Suppressor macrophage treated with lipopolysaccharide for 4 hours (primary cell): ENCODE measurements at regions not wholly inside any gene's neighbourhood (a gene's known extent, or its start where the extent isn't known, plus 50 kb on each side); places are given as distances from the start of the nearest gene placed in this dataset.
"Not testable (repeated sequence)": the region's sequence is repeated elsewhere in the genome, so short reads cannot be mapped to it uniquely, and the experiment has no call there.

Experiments
- DNase-seq: peaks from one replicate; pipeline ENCODE4 v3.0.0-alpha.2; 2020

DNA sequence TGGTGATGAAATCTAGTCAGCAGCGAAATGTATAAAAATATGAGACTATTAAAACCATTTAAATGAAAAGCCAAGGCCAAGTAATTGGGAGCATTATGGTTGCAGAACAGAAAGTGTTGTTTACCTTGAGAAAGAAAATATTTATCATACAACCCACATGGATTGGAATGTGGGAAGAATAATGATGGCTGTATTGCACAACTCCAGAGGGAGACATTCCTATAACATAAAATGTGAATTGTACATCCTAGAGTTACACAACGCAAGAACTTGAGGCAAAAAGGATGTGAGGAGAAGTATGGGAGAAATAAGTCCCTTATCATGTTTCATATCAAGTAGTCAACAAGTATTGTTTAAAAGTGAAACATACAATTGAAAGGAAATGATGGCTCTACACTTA, 1014.0 kb upstream of the SEMA6A start:
- no peak for DNase-seq

DNA sequence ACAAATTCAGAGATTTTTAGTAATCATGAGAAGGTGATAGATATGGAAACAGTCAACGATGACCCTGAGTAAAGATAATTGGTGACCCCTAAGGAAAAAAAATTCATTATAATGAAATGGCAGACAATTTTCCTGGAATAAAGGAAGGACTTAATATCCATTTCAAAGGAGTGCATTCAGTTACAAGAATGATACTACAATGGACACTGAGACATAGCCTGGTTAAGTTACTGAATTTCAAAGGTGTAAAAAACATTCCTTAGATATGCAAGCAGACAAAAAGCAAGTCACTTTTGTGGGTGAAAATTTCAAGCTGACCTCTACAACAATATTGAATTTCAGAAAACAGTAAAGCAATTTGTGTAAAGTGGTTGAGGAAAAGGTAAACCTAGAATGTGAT, 1012.5 kb upstream of the SEMA6A start:
- no peak for DNase-seq

DNA sequence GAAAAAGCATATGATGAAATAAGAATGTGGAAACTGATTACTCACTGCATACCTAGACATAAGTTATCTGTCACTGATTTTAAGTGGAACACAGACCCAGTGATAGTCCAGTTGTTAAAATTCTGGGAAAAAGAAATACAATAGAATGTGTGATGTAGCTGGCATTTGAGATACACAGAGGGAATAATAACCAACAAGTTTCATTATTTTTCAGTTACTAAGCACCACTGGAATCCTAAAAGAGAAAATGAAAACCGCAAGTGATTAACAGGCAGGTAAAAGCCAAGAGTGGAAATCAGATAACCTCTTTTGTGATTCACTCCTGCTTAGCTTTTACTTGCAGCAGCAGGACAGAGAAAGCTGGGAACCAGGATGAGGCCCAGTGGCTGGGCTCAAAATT, 994.0 kb upstream of the SEMA6A start:
- no peak for DNase-seq

DNA sequence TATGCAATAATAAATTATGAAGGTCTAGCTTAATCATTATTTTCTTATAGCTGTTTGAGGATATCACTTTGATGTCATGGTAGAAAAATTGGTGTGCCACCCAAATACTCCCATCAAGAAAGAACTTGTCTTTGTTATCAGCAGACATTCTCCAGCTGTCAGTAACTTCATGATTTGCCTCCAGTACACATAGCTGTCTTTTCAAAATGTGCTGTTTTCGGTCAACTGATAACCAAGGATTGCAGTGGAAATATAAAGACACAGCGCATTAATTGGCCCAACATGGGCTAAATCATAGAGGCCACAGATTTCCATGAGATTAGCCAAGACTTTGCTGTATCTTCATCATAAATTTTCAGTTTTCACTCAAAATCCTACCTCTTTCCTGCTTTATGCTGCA, 993.5 kb upstream of the SEMA6A start:
- no peak for DNase-seq

DNA sequence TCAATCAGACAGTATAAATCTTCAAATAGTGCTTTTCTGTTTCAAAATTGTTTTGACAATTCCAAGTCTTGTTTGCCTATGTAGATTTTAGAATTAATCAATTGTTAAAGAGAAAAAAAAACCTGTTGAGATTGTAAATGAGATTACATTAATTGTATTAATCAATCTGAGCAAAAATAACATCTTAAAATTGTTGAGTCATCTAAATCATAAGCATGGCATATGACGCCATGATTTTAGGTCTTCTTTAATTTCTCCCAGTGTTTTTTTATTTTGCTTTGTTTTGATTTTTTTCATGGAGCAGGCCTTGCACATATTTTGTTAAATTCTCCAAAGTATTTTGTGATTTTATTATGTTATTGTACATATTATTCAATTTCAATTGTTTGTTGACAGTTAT, 988.0 kb upstream of the SEMA6A start:
- DNase-seq: no peak

DNA sequence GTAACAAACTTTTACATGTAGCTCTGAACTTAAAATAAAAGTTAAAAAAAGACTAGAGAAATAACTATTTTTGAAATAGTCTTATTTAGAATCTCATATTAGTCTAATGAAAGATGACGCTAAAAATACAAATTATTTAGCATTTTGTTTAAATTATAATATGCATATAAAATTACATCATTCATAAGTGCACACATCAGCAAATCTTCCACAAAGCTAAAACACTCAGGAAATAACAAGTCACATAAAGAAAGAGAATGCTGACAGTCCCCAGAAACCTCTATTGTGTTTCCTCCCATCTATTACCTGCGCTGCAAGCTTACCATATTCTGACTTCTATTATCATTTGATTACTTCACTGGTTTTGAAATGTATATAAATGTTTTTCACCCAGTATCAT, 986.9 kb upstream of the SEMA6A start:
- DNase-seq: no peak

DNA sequence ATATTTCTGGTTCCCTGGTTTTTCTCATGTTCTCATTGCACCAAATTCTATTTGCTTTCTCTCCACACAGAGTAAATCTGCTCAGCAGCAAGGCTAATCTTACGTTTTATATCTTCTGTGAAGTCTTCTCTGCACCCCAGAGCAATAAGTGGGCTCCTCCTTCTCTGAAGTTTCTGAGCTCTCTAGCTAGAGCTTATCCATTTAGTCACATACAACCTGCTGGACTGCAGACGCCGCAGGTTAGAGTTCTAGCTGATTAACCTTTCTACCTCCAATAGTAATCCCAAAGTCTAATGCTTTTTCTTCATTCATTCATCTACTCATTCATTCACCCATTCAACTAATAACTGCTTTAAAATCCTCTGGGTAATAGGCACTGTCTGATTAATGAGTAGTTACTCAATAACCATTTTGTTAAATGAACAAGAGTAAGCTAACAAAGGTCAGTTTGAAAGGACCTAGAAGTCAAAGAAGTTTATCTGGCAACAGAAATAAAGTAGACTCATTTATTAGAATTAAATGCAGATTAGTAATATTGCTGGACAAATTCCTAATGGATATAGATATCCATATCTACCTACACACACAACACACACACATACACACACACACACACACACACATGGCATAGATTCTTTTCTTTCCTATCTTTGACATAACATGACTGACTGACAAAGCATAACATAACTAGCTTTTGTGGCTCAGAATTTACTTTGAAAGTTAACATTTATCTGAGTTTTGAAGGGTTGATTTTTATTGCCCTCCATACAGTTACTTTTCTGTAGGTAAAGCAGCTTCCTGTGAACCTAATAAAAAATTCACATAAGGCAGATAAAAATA, 984.6 kb upstream of the SEMA6A start:
- no peak for DNase-seq

DNA sequence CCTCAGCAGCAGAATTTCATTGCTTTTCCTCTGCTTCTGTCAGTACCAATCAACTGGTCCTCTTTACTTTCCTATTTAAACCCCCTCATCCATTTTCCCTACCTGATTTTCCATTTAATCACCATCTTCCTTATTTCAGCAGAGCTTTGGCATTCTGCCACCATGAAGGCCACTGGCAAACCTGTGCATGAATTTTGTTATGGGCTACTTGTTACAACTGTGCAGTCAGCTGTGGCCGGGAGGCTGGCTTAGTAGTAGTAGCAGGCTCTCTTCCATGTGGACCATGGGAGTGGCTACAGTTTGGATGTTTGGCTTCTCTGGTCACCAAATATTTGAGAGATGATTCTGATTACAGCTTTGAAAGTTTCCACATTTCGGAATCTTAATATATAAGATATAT, 976.6 kb upstream of the SEMA6A start:
- DNase-seq: no peak

DNA sequence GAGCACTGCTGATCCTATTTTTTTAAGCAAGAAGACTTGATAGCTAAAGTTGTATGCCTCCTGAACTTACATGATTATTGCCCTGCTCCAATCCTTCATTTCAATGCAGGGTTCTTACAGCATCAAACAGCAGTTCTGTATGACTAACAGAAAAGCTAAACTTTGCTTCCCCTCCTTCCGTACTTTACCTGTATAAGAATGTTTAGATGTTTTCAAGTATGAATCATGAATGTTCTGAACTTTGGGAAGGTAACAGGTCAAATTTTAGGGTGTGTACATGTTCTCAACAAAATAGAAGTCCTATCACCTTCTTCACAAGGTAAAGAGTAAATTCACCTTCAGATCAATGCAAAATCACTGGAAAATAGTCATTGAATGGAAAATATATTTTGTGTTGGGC, 972.6 kb upstream of the SEMA6A start:
- DNase-seq: no peak

DNA sequence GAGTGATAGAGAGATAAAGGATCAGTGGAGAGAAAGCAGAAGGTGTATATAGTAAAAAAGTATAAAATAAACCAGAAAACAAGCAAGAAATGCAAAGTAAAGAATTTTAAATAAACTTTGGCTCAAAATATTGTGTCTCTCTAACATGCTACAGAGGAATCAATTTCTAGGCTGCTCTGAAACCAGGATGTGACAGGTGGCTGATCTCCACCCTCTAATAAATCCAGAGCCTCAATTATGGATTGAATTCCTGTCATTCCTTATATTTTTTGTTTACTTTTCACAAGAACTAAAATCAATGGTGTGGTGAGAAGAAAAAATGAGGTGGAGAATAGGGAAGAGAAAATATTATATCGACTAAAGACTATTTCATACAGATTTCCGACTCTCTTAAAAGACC, 965.1 kb upstream of the SEMA6A start:
- DNase-seq: no peak

DNA sequence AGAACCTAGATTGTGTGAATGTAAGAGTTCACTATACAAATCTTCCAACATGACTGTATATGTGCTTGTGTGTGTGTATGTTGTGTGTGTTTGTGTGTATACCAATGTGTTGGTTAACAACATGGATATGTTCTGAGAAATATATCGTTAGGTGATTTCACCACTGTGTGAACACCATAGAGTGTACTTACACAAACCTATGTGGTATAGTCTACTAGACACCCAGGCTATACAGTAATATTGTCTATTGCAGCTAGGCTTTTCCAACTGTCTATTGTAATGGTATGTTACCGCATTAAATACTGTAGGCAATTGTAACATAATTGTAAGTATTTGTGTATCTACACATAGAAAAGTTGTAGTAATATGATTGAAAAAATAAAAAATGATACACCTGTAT, 959.2 kb upstream of the SEMA6A start:
- no peak for DNase-seq

DNA sequence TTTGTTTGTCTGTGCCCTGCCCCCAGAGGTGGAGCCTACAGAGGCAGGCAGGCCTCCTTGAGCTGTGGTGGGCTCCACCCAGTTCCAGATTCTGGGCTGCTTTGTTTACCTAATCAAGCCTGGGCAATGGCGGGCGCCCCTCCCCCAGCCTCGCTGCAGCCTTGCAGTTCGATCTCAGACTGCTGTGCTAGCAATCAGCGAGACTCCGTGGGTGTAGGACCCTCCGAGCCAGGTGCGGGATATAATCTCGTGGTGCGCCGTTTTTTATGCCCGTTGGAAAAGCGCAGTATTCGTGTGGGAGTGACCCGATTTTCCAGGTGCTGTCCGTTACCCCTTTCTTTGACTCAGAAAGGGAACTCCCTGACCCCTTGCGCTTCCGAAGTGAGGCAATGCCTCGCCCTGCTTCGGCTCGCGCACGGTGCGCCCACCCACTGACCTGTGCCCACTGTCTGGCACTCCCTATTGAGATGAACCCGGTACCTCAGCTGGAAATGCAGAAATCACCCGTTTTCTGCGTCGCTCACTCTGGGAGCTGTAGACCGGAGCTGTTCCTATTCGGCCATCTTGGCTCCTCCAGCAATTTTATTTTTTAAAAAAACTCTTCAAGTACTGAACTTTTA, 958.5 kb upstream of the SEMA6A start:
- not testable (repeated sequence) for DNase-seq

DNA sequence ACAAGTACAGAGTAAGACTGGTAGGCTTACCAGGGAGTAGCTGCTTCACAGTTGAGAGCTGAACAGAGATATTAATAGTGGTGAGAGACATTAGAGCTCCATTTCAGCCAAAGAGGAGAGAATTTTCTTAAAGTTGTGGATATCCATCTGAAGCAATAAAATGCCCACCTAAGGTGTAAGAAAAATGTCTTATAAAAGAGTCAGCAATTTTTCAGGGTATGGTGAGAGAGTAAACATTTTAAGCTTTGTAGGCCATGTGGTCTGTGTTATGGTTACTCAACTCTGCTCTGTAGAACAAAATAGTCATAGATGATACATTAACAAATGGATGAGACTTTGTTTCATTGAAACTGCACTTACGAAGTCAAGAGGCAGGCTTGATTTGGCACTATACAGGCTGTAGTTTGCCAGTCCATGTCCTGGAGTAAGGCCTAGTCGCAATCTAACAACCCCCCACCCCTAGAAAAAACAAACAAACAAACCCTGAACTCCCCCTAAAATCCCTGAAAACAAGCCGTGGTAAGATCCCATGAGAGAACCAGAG, 945.4 kb upstream of the SEMA6A start:
- DNase-seq: no peak

DNA sequence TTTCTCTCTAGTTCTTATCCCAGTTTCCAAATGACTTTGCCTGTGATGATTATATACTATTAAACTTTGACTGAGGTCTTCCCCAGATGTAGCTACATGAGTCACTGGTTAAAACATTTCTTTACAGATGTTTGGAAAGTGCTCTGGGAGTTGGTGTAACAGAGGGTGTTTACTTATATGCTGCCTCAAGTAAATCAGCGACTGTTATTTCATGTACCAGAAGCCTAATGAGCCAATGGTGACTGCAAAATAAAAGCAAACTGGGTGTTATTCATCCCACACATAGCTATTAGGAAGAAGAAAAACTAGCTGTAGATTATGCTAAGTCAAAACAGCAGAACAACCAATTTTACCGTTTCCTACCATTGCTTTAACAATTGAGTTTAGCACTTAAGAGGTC, 929.7 kb upstream of the SEMA6A start:
- DNase-seq: no peak

DNA sequence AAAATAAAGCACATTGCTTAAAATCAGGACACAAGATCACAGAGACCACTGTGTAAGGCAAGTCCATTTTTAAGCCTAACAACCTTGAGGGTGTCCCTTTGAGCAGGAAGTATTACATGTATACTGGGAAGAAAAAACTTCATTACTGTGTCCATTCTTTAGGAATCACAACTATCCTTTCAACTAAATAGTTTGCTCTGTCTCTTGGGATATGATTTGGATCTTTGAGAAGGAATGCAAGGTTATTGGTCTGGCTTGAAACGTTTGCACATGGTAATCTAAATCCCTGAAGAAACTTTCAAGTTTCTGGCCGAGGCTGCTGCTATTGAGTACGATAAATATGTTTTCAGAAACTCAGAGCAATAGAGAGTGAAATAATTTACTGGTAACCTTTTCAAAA, 923.0 kb upstream of the SEMA6A start:
- no peak for DNase-seq

DNA sequence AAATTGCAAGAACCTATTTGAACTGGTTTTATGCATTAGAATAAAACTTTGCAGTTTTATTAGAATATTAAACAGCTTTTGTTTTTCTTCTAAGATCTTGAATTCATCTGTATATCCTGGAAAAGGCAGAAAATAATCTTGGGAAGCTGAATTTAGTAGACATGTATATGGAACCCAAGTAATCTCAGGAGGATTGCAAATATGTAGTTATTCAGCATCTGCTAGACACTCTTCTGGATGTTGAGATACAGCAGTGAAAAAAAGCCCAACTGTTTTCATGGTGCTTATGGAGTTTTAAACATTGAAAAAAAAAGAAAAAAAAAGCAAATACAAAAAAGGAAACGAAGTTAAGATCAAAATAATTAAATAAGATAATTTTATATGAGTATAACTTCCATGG, 922.2 kb upstream of the SEMA6A start:
- no peak for DNase-seq

DNA sequence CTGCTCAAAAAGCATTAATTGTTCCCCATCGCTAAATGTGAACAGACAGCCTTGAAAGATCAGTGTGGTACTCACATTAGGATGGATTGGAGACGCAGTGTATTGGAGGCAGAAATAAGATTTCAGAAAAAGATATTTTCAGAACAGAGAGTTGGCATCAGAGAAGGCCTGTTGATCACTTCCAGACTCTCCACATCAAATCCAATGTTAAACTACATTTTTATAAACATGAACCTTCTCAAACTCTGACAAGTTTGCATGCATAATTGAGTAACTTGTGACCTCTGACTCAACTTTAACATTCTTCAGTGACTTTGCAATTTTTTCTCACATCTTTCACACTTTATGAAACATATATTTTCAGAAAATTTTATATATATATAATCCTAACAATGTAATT, 919.6 kb upstream of the SEMA6A start:
- DNase-seq: no peak

DNA sequence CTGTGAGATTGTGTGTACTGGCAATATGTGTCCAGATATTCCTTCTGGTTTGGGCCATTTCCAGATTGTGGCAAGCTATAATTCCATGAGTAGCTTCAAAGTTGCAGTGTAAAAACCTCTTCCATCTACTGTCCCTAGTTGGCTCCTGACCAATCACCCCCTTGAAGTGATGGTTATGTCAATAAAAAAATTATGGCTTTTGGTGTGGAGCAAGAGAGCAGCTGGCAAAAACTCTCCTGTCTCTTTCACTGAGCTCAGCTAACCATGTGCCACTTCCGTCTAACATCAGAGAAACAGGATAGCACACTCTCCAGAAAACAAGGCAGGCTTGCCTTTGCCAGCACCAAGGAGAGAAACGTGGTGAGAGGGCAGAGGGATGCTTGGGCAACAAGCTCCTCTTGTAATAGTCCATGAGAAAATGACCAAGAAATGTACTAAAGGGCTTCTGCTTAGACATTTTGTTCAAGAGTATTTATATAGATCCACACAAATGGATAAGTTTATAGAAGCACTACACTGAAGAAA, 914.4 kb upstream of the SEMA6A start:
- DNase-seq: no peak

DNA sequence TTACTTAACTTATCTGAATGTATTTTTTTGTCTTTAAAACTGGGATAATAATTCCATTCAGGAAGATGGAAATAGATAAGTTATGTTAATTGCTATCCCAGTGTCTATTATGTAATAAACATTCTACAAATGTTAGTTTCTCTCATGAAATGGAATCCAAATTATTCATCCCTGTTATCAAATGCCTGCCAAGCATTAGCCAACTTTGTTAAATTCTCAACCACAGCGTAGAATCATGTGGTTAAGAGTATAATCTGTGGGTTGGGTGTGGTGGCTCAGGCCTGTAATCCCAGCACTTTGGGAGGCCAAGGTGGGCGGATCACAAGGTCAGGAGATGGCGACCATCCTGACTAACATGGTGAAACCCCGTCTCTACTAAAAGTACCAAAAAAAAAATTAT, 912.9 kb upstream of the SEMA6A start:
- no peak for DNase-seq

DNA sequence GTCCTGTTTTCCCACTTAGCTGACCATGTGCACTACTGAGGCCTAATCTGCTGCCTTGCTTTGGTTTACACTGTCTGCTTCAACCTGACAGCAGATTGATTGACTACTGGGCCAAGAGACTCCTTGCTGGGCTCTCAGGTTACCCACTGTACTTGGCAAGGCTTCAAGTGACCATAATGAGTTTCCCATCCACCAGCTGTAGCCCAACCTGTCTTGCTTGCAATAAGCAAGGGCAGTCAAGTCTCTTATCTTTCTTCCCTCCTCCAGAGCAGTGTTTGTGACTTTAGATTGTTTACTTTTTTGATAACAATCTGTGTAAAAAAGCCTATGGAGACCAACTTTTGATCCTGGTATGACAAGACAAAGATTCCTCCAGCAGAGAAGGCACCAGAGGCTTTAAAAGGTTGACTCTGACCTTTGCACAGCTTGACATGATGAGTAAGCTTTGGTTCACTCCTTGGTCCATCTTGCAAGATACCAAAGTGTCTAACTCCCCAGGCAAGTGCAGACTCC, 912.3 kb upstream of the SEMA6A start:
- DNase-seq: no peak

DNA sequence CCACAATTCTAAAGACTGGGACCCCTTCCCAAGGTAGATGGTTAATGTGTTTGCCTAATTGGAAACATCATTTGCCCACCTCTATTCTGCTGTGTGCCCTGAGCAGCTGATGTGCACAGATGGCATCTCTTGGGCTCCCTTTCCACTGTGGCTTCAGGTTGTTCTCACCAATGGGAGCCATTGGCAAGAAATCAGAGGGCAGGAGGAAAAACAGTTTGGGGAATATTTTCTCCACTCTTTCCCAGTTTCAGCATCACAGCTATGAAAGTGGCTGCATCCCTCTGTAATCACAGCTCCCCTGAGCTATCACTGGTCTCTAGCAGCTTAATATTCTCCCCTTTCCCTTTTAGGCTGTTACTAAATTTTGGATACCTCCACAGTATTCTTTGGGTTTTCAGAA, 911.6 kb upstream of the SEMA6A start:
- DNase-seq: no peak

DNA sequence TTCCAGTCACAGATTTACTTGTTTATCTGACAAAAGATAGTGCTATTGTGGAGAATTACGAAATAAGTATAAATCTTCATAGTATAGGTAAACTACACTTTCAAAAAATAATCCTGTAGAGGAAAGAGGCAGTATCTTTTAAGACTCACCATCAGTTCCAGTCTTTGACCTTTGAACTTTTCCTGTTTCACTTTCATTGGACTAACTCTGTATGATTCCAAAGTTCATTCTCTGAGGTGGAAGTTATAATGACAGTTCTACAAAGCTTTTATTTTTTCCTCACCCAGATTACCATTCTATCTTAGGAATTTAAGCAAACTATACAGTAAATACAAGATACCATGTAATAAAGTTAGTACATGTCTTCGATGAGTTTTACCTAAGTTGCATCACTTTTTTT, 901.3 kb upstream of the SEMA6A start:
- no peak for DNase-seq

DNA sequence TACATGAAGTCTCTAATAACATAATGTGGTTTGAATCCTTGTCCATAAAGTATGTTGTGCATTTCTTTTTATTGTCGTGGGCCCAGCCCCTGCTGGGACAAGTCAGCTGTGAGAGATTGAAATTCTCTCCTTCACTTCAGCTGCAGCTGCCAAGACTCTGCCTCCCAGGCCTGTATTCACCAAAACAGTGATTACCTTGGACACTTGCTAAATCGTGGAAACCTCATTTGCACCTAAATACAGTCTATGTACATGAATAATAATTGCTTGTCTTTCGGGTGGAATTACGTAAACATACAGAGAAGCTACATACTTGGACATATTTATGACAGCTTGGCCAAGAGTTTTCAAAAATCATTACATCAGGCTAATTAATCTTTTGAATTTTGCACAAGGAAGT, 898.5 kb upstream of the SEMA6A start:
- no peak for DNase-seq

DNA sequence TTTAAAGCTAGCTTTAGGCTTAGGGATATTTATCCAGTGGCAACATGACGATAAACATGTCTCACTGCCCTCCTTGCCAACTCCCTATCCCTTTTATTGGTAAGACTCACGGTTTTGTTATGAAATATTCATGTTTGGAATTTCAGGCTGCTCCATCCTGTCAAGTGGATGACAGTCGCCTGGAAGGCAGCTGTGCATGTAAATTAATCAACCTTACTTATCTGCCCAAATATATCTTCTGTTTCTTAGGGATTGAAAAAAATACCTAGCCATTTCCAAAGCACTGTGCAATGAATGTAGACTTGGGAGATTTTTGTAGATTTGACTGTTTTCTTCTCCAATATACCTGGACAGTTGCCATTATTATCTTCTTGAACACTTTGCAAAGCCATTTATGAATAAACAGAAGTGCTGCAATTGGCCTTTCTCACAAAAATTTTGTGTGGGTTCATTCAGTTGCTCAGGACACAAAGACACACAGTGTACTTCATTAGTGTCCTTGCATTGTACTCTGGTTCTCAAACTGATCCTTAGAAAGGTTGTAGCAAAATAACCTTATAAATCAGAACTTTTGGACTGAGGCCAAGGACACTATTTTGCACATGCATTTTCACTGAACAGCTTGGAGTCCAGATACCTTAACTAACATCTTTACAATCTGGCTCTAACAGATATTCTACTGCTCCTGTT, 889.4 kb upstream of the SEMA6A start:
- DNase-seq: no peak
